SK-N-MC (cell line): ENCODE measurements at regions not wholly inside any gene's neighbourhood (a gene's known extent, or its start where the extent isn't known, plus 50 kb on each side); places are given as distances from the start of the nearest gene placed in this dataset.

Experiments
- EZH2 ChIP-seq: fragments of 200-600 bp; sonication (generic); IDR thresholded peaks from one replicate; pipeline ENCODE4 v1.6.1; 2017; ENCODE audit warnings: antibody characterized with exemption
- FOXP2 ChIP-seq: optimal IDR thresholded peaks from 2 replicates; pipeline ENCODE3; 2011; ENCODE audit warnings: mild to moderate bottlenecking, moderate library complexity; ENCODE audit not compliant: insufficient read depth; ENCODE audit errors: extremely low read length, control extremely low read depth
- POLR2AphosphoS5 ChIP-seq: IDR thresholded peaks from 2 replicates; pipeline ENCODE4 v1.6.1; 2012; ENCODE audit warnings: mild to moderate bottlenecking, low read depth, low read length, borderline replicate concordance

- TF ChIP-seq EZH2 (no peak), POLR2AphosphoS5 (no peak), FOXP2 (no peak)
Measured at GRCh38 chr1:98393719-98394118, 267.8 kb upstream of the SNX7 start.
